IMR-90 (cell line): ENCODE measurements at regions not wholly inside any gene's neighbourhood (a gene's known extent, or its start where the extent isn't known, plus 50 kb on each side); places are given as distances from the start of the nearest gene placed in this dataset.

ENCODE experiments used
- ATAC-seq: fragments of 200-7000 bp; cut with Tn5 transposase; 2 replicates; pipeline ENCODE4 v1.9.1; 2020; ENCODE audit warnings: low read depth, mild to moderate bottlenecking, moderate library complexity
- BruUV-seq: library from RNA; stranded (reverse); fragments of 400-500 nt; replicated peaks from 2 replicates; lab custom pipeline; 2021; lab: Mats Ljungman, UMichigan
- CTCF ChIA-PET: fragments of 300-600 bp; formaldehyde crosslinking; extraction: SDS; loops from one replicate; lab custom pipeline; 2021; ENCODE audit warnings: antibody characterized with exemption; lab: Yijun Ruan, JAX
- POLR2A ChIA-PET: fragments of 300-600 bp; sonication (Branson Sonifier 250); formaldehyde crosslinking; loops from one replicate; lab custom pipeline; 2022; ENCODE audit warnings: antibody characterized with exemption; ENCODE audit not compliant: unreplicated experiment; lab: Charles Lee
- DNase-seq: peaks from one replicate; pipeline ENCODE4 v3.0.0; 2013
- H2AFZ ChIP-seq: replicated peaks from 2 replicates; pipeline ENCODE3; 2013; ENCODE audit warnings: low read length, mild to moderate bottlenecking; ENCODE audit not compliant: poor library complexity
- H2AK5ac ChIP-seq: 2 replicates; pipeline ENCODE4 v1.6.1; 2013; ENCODE audit warnings: low read depth, low read length, inconsistent platforms
- H2AK9ac ChIP-seq: replicated peaks from 2 replicates; pipeline ENCODE3; 2013; ENCODE audit warnings: mild to moderate bottlenecking, low read depth, low read length, moderate library complexity; ENCODE audit not compliant: poor library complexity
- H2BK120ac ChIP-seq: 2 replicates; pipeline ENCODE4 v1.6.1; 2013; ENCODE audit warnings: low read depth, low read length, inconsistent platforms
- H2BK15ac ChIP-seq: 3 replicates; pipeline ENCODE4 v1.6.1; 2013; ENCODE audit warnings: low read depth, low read length, inconsistent platforms
- H2BK20ac ChIP-seq: 2 replicates; pipeline ENCODE4 v1.6.1; 2013; ENCODE audit warnings: low read depth, mild to moderate bottlenecking, inconsistent platforms, low read length, moderate library complexity
- H2BK5ac ChIP-seq: 2 replicates; pipeline ENCODE4 v1.6.1; 2013; ENCODE audit warnings: mild to moderate bottlenecking, low read depth, low read length, inconsistent platforms; ENCODE audit not compliant: poor library complexity, severe bottlenecking
- H3K14ac ChIP-seq: replicated peaks from 2 replicates; pipeline ENCODE4 v1.6.1; 2013; ENCODE audit warnings: low read depth, low read length, inconsistent platforms
- H3K18ac ChIP-seq: 2 replicates; pipeline ENCODE4 v1.6.1; 2013; ENCODE audit warnings: low read depth, low read length, control low read depth
- H3K23ac ChIP-seq: 2 replicates; pipeline ENCODE4 v1.6.1; 2013; ENCODE audit warnings: low read depth, low read length, inconsistent platforms
- H3K27ac ChIP-seq: 2 replicates; pipeline ENCODE4 v1.5.1; 2013; ENCODE audit warnings: mild to moderate bottlenecking, control low read depth, low read length; ENCODE audit not compliant: insufficient read depth
- H3K27me3 ChIP-seq: 2 replicates; pipeline ENCODE4 v1.6.1; 2013; ENCODE audit warnings: low read length; ENCODE audit not compliant: control insufficient read depth, insufficient read depth
- H3K36me3 ChIP-seq: 2 replicates; pipeline ENCODE4 v1.6.1; 2013; ENCODE audit warnings: low read length, mixed read lengths; ENCODE audit not compliant: control insufficient read depth, insufficient read depth
- H3K4ac ChIP-seq: 2 replicates; pipeline ENCODE4 v1.6.1; 2013; ENCODE audit warnings: low read depth, low read length, inconsistent platforms
- H3K4me1 ChIP-seq: 2 replicates; pipeline ENCODE4 v1.6.1; 2013; ENCODE audit warnings: low read length, mixed read lengths; ENCODE audit not compliant: control insufficient read depth, insufficient read depth
- H3K4me2 ChIP-seq: 2 replicates; pipeline ENCODE4 v1.6.1; 2013; ENCODE audit warnings: low read depth, mild to moderate bottlenecking, control low read depth, low read length, moderate library complexity
- H3K4me3 ChIP-seq: 2 replicates; pipeline ENCODE4 v1.5.1; 2013; ENCODE audit warnings: low read depth, mild to moderate bottlenecking, control low read depth, low read length, moderate library complexity; ENCODE audit not compliant: insufficient read depth
- H3K56ac ChIP-seq: 2 replicates; pipeline ENCODE4 v1.6.1; 2013; ENCODE audit warnings: low read length, inconsistent platforms; ENCODE audit not compliant: insufficient read depth; ENCODE audit errors: extremely low read depth
- H3K79me1 ChIP-seq, 2 experiments: 2 replicates each; pipeline ENCODE4 v1.6.1; 2013; ENCODE audit warnings: low read length in 2 of 2, inconsistent platforms in 1 of 2, low read depth in 1 of 2
- H3K9ac ChIP-seq: 2 replicates; pipeline ENCODE4 v1.6.1; 2013; ENCODE audit warnings: low read depth, low read length, control low read depth
- H3K9me1 ChIP-seq: 2 replicates; pipeline ENCODE4 v1.6.1; 2013; ENCODE audit warnings: low read length, inconsistent platforms; ENCODE audit not compliant: insufficient read depth
- H3K9me3 ChIP-seq: 2 replicates; pipeline ENCODE4 v1.6.1; 2013; ENCODE audit warnings: low read length; ENCODE audit not compliant: control insufficient read depth, insufficient read depth
- H4K20me1 ChIP-seq: 2 replicates; pipeline ENCODE4 v1.6.1; 2013; ENCODE audit warnings: low read length, inconsistent platforms; ENCODE audit not compliant: insufficient read depth
- H4K5ac ChIP-seq: 2 replicates; pipeline ENCODE4 v1.6.1; 2013; ENCODE audit warnings: mild to moderate bottlenecking, low read depth, low read length, control low read depth
- H4K8ac ChIP-seq, 2 experiments: 2 replicates each; pipeline ENCODE4 v1.6.1; 2013; ENCODE audit warnings: low read depth in 2 of 2, low read length in 2 of 2, control low read depth in 1 of 2, inconsistent platforms in 1 of 2
- H4K91ac ChIP-seq: 2 replicates; pipeline ENCODE4 v1.6.1; 2013; ENCODE audit warnings: low read depth, low read length, inconsistent platforms; ENCODE audit not compliant: insufficient read depth
- CEBPB ChIP-seq: IDR thresholded peaks from 2 replicates; pipeline ENCODE4 v1.6.1; 2012; ENCODE audit warnings: low read depth, low read length, improper control_type of control experiment
- CHD1 ChIP-seq: IDR thresholded peaks from 2 replicates; pipeline ENCODE4 v1.6.1; 2012; ENCODE audit warnings: low read depth, low read length, improper control_type of control experiment
- CTCF ChIP-seq: conservative IDR thresholded peaks from 2 replicates; pipeline ENCODE4 v1.5.1; 2012; ENCODE audit warnings: mild to moderate bottlenecking, low read depth, low read length, improper control_type of control experiment
- NFE2L2 ChIP-seq: fragments of 150-350 bp; IDR thresholded peaks from 2 replicates; pipeline ENCODE4 v1.6.1; 2016; ENCODE audit warnings: low read depth, mild to moderate bottlenecking, low read length
- SMC3 ChIP-seq: fragments of 150-350 bp; IDR thresholded peaks from 2 replicates; pipeline ENCODE4 v1.6.1; 2016; ENCODE audit warnings: low read depth, mild to moderate bottlenecking, antibody characterized with exemption, low read length, moderate library complexity
- WGBS, 2 experiments: methylation state at CpG; one replicate each; pipeline versions ENCODE4 v1.1.5 to v1.1.7; 2013; ENCODE audit warnings: missing lambda C conversion rate in 2 of 2; ENCODE audit not compliant: insufficient read length in 1 of 2; ENCODE audit errors: extremely low coverage in 2 of 2; 5-methylcytosine and 5-hydroxymethylcytosine counted together
- dilution Hi-C: fragments of 300-500 bp; cut with HindIII; formaldehyde crosslinking; loops from one replicate; pipeline ENCODE4 v1.14.3; 2018; ENCODE audit warnings: low sequenced_read_pairs; ENCODE audit not compliant: unreplicated experiment
- in situ Hi-C: fragments of 300-500 bp; cut with MboI; formaldehyde crosslinking; loops from 3 replicates; pipeline ENCODE4 v1.14.3; 2019; ENCODE audit warnings: low sequenced_read_pairs, inconsistent platforms, mixed read lengths
- intact Hi-C: fragments of 100-400 bp; cut with micrococcal nuclease; formaldehyde crosslinking; loops from 2 replicates; pipeline ENCODE4 v1.10.0; 2022

- CTCF ChIA-PET = no interaction called here
- intact Hi-C loops = no loop called here
Observed at GRCh38 chr2:41962922-41963622, 84.7 kb upstream of the PKDCC start.

More at GRCh38 chr2:41962922-41963622, 84.7 kb upstream of the PKDCC start:
- Histone ChIP-seq H2BK5ac (no peak overlapping the region), H3K4me1 (peaks cover 27% of the 10 kb centered on the region), H3K4ac (no peak overlapping the region), H3K4me3 (no peak overlapping the region), H3K9ac (no peak overlapping the region), H3K14ac (no peak overlapping the region), H3K18ac (no peak overlapping the region), H2BK120ac (no peak overlapping the region), H2BK15ac (no peak overlapping the region), H3K79me1 (no peaks in the 10 kb centered on the region), H4K5ac (no peak overlapping the region), H3K23ac (no peak overlapping the region), H2AK5ac (no peak overlapping the region), H3K27me3 (peaks cover 50% of the 10 kb centered on the region), H3K56ac (no peak overlapping the region), H2BK20ac (no peak overlapping the region), H3K36me3 (no peaks in the 10 kb centered on the region), H3K9me3 (no peaks in the 10 kb centered on the region), H3K9me1 (peaks cover 11% of the 10 kb centered on the region), H4K91ac (no peak overlapping the region), H4K8ac (no peak overlapping the region), H3K4me2 (no peak overlapping the region), H4K20me1 (no peaks in the 10 kb centered on the region), H2AK9ac (no peak overlapping the region), H3K27ac (no peak overlapping the region), H2AFZ (no peak overlapping the region)
- dilution Hi-C loops = no loop called here
- WGBS, 2 experiments = no CpG with 5 or more reads among the region's 5 CpGs
- TF ChIP-seq CEBPB (no peak), CHD1 (no peak), NFE2L2 (no peak), SMC3 (no peak), CTCF (no peak)
- ATAC-seq = no peak
- in situ Hi-C loops = no loop called here
- POLR2A ChIA-PET = no interaction called here
- no TSS peak for BruUV-seq
- DNase-seq = no peak
